ENCODE measurements at regions not wholly inside any gene's neighbourhood (a gene's known extent, or its start where the extent isn't known, plus 50 kb on each side); places are given as distances from the start of the nearest gene placed in this dataset.

- Histone ChIP-seq H3K9me2 (ENCODE audit: low read depth, low read length) (no peaks in the 10 kb centered on the region), H3K4me2 (ENCODE audit: low read length) (no peak overlapping the region), H3K36me3 (ENCODE audit: insufficient read depth, low read length) (no peaks in the 10 kb centered on the region), H2AFZ (ENCODE audit: low read length) (no peak overlapping the region), H3K27ac (ENCODE audit: low read depth, low read length, poor library complexity, severe bottlenecking) (no peak overlapping the region), H3K9ac (ENCODE audit: low read length) (no peak overlapping the region), H3K79me2 (ENCODE audit: insufficient read depth, low read length) (no peaks in the 10 kb centered on the region), H4K20me1 (ENCODE audit: insufficient read depth, low read length) (no peaks in the 10 kb centered on the region), H3F3A (ENCODE audit: insufficient read depth, low read length) (no peaks in the 10 kb centered on the region), H3K9me3 (ENCODE audit: low read length) (no peaks in the 10 kb centered on the region), H3K4me1 (ENCODE audit: insufficient read depth, low read length, severe bottlenecking) (no peaks in the 10 kb centered on the region), H3K27me3 (ENCODE audit: insufficient read depth, low read length) (no peaks in the 10 kb centered on the region), H3K4me3 (ENCODE audit: low read depth, low read length, poor library complexity, severe bottlenecking) (no peak overlapping the region)
- TF ChIP-seq CTCF (IDR thresholded peaks at IDR 0.05; ENCODE audit: low read length) (no peak), EZH2 (IDR thresholded peaks at IDR 0.05; ENCODE audit: borderline replicate concordance, low read length) (no peak)
These were observed 533.1 kb downstream of the AGTPBP1 start for GRCh38 chr9:85208666-85209065.

- Histone ChIP-seq H3K4me1 (ENCODE audit: insufficient read depth, low read length, severe bottlenecking) (no peaks in the 10 kb centered on the region), H3K9ac (ENCODE audit: low read length) (no peak overlapping the region), H3K36me3 (ENCODE audit: insufficient read depth, low read length) (no peaks in the 10 kb centered on the region), H2AFZ (ENCODE audit: low read length) (no peak overlapping the region), H3K27ac (ENCODE audit: low read depth, low read length, poor library complexity, severe bottlenecking) (no peak overlapping the region), H3K79me2 (ENCODE audit: insufficient read depth, low read length) (no peaks in the 10 kb centered on the region), H3K27me3 (ENCODE audit: insufficient read depth, low read length) (no peaks in the 10 kb centered on the region), H3K4me3 (ENCODE audit: low read depth, low read length, poor library complexity, severe bottlenecking) (no peak overlapping the region), H4K20me1 (ENCODE audit: insufficient read depth, low read length) (no peaks in the 10 kb centered on the region), H3K9me2 (ENCODE audit: low read depth, low read length) (no peaks in the 10 kb centered on the region), H3K4me2 (ENCODE audit: low read length) (no peak overlapping the region), H3F3A (ENCODE audit: insufficient read depth, low read length) (no peaks in the 10 kb centered on the region), H3K9me3 (ENCODE audit: low read length) (no peaks in the 10 kb centered on the region)
- no peak for TF ChIP-seq EZH2 (IDR thresholded peaks at IDR 0.05; ENCODE audit: borderline replicate concordance, low read length)
- TF ChIP-seq CTCF (IDR thresholded peaks at IDR 0.05; ENCODE audit: low read length): no peak
These were observed 534.6 kb downstream of the NTRK2 start for GRCh38 chr9:85204176-85204575.

- Histone ChIP-seq H3K9ac (ENCODE audit: low read length) (no peak overlapping the region), H3K27ac (ENCODE audit: low read depth, low read length, poor library complexity, severe bottlenecking) (no peak overlapping the region), H3K36me3 (ENCODE audit: insufficient read depth, low read length) (no peaks in the 10 kb centered on the region), H4K20me1 (ENCODE audit: insufficient read depth, low read length) (no peaks in the 10 kb centered on the region), H2AFZ (ENCODE audit: low read length) (no peak overlapping the region), H3K4me1 (ENCODE audit: insufficient read depth, low read length, severe bottlenecking) (no peaks in the 10 kb centered on the region), H3K79me2 (ENCODE audit: insufficient read depth, low read length) (no peaks in the 10 kb centered on the region), H3K9me3 (ENCODE audit: low read length) (no peaks in the 10 kb centered on the region), H3K4me3 (ENCODE audit: low read depth, low read length, poor library complexity, severe bottlenecking) (no peak overlapping the region), H3K4me2 (ENCODE audit: low read length) (no peak overlapping the region), H3F3A (ENCODE audit: insufficient read depth, low read length) (no peaks in the 10 kb centered on the region), H3K9me2 (ENCODE audit: low read depth, low read length) (no peaks in the 10 kb centered on the region), H3K27me3 (ENCODE audit: insufficient read depth, low read length) (no peaks in the 10 kb centered on the region)
- TF ChIP-seq CTCF (IDR thresholded peaks at IDR 0.05; ENCODE audit: low read length) (no peak), EZH2 (IDR thresholded peaks at IDR 0.05; ENCODE audit: borderline replicate concordance, low read length) (no peak)
These were observed 533.1 kb downstream of the NTRK2 start for GRCh38 chr9:85202596-85202995.
